Esophagus (tissue), 2 donors: ENCODE measurements at regions not wholly inside any gene's neighbourhood (a gene's known extent, or its start where the extent isn't known, plus 50 kb on each side); places are given as distances from the start of the nearest gene placed in this dataset.

Source experiments
- H3K27ac ChIP-seq, 2 donors: one replicate each; pipeline ENCODE4 v1.5.1; 2013; ENCODE audit warnings: low read depth in 2 of 2, mild to moderate bottlenecking in 2 of 2, inconsistent platforms in 1 of 2, low read length in 1 of 2, moderate library complexity in 1 of 2
- H3K27me3 ChIP-seq, 2 donors: one replicate each; pipeline ENCODE4 v1.6.1; 2013; ENCODE audit warnings: low read length in 2 of 2, control low read depth in 1 of 2, mild to moderate bottlenecking in 1 of 2; ENCODE audit not compliant: insufficient read depth in 2 of 2, control insufficient read depth in 1 of 2
- H3K36me3 ChIP-seq, 2 donors: one replicate each; pipeline ENCODE4 v1.6.1; 2013; ENCODE audit warnings: low read length in 1 of 2; ENCODE audit not compliant: control insufficient read depth in 2 of 2, insufficient read depth in 2 of 2
- H3K4me1 ChIP-seq, 2 donors: one replicate each; pipeline ENCODE4 v1.6.1; 2013; ENCODE audit warnings: low read length in 1 of 2; ENCODE audit not compliant: control insufficient read depth in 2 of 2, insufficient read depth in 2 of 2
- H3K4me3 ChIP-seq, 2 donors: one replicate each; pipeline ENCODE4 v1.5.1; 2013; ENCODE audit warnings: low read length in 2 of 2, mild to moderate bottlenecking in 2 of 2, low read depth in 1 of 2, moderate library complexity in 1 of 2
- H3K9me3 ChIP-seq, 2 donors: one replicate each; pipeline ENCODE4 v1.6.1; 2013; ENCODE audit warnings: mild to moderate bottlenecking in 2 of 2, low read depth in 1 of 2, low read length in 1 of 2, moderate library complexity in 1 of 2; ENCODE audit not compliant: control insufficient read depth in 2 of 2, insufficient read depth in 1 of 2
- WGBS, 2 donors: extraction: QIAGEN DNeasy Blood & Tissue Kit; methylation state at CpG; one replicate each; pipeline ENCODE4 v1.1.7; 2013; 5-methylcytosine and 5-hydroxymethylcytosine counted together
- donor health status: healthy with polysubstance abuse.
- donor health status: Bipolar disorder and iron deficiency.

- Histone ChIP-seq H3K4me1 (peaks cover 2 to 10% of the 10 kb centered on the region in 2 donors), H3K4me3 (no peak overlapping the region), H3K36me3 (no peaks in the 10 kb centered on the region), H3K27ac (no peak overlapping the region), H3K9me3 (no peaks in the 10 kb centered on the region), H3K27me3 (no peaks in the 10 kb centered on the region)
- 82 to 87% methylated on average over 4 of the region's 4 CpGs for WGBS, 2 donors
These were observed 185.2 kb downstream of the ZFP36L2 start for GRCh38 chr2:43041173-43041591.

GRCh38 chr2:43040084-43040854 is 186.1 kb downstream of the ZFP36L2 start:
- Histone ChIP-seq H3K4me1 (peaks cover 2 to 10% of the 10 kb centered on the region in 2 donors), H3K4me3 (no peak overlapping the region), H3K9me3 (no peaks in the 10 kb centered on the region), H3K36me3 (no peaks in the 10 kb centered on the region), H3K27me3 (no peaks in the 10 kb centered on the region), H3K27ac (no peak overlapping the region)
- WGBS, 2 donors: 71 to 75% methylated on average over 10 of the region's 10 CpGs

GRCh38 chr2:43039376-43040080 is 186.9 kb downstream of the ZFP36L2 start:
- 56 to 62% methylated on average over 21 of the region's 21 CpGs for WGBS, 2 donors
- Histone ChIP-seq H3K4me3 (no peak overlapping the region), H3K36me3 (no peaks in the 10 kb centered on the region), H3K9me3 (no peaks in the 10 kb centered on the region), H3K27me3 (no peaks in the 10 kb centered on the region), H3K27ac (no peak overlapping the region), H3K4me1 (peaks cover 2 to 10% of the 10 kb centered on the region in 2 donors)

GRCh38 chr2:43038696-43039094 is 187.7 kb downstream of the ZFP36L2 start:
- 91 to 93% methylated on average over 12 of the region's 12 CpGs for WGBS, 2 donors
- no peak overlapping the region for H3K27ac ChIP-seq
- H3K9me3 ChIP-seq: no peaks in the 10 kb centered on the region
- no peaks in the 10 kb centered on the region for H3K27me3 ChIP-seq
- H3K4me3 ChIP-seq: no peak overlapping the region
- H3K4me1 ChIP-seq: peaks cover 2 to 10% of the 10 kb centered on the region in 2 donors
- no peaks in the 10 kb centered on the region for H3K36me3 ChIP-seq

- H3K4me1 ChIP-seq: peaks cover 2 to 12% of the 10 kb centered on the region in 2 donors
- no peak overlapping the region for H3K4me3 ChIP-seq
- no peaks in the 10 kb centered on the region for H3K27me3 ChIP-seq
- 53 to 55% methylated on average over 9 of the region's 9 CpGs for WGBS, 2 donors
- H3K36me3 ChIP-seq: no peaks in the 10 kb centered on the region
- H3K9me3 ChIP-seq: no peaks in the 10 kb centered on the region
- no peak overlapping the region for H3K27ac ChIP-seq
These were observed 188.2 kb downstream of the ZFP36L2 start for GRCh38 chr2:43038034-43038695.

GRCh38 chr2:43035922-43036321 is 190.5 kb downstream of the ZFP36L2 start:
- no peak overlapping the region for H3K4me3 ChIP-seq
- no peaks in the 10 kb centered on the region for H3K27me3 ChIP-seq
- H3K4me1 ChIP-seq: peaks cover 2 to 15% of the 10 kb centered on the region in 2 donors
- H3K36me3 ChIP-seq: no peaks in the 10 kb centered on the region
- H3K27ac ChIP-seq: no peak overlapping the region
- H3K9me3 ChIP-seq: no peaks in the 10 kb centered on the region
- WGBS, 2 donors: 93 to 96% methylated on average over 4 of the region's 4 CpGs

- Histone ChIP-seq H3K4me1 (peaks cover 0 to 15% of the 10 kb centered on the region in 2 donors), H3K4me3 (no peak overlapping the region)
These were observed 191.5 kb downstream of the ZFP36L2 start for GRCh38 chr2:43034921-43035320.

GRCh38 chr2:43034242-43034619 is 192.2 kb downstream of the ZFP36L2 start:
- Histone ChIP-seq H3K27ac (no peak overlapping the region), H3K4me1 (peaks cover 0 to 14% of the 10 kb centered on the region in 2 donors), H3K27me3 (no peaks in the 10 kb centered on the region), H3K4me3 (no peak overlapping the region), H3K36me3 (no peaks in the 10 kb centered on the region), H3K9me3 (no peaks in the 10 kb centered on the region)
- WGBS, 2 donors: 90 to 94% methylated on average over 2 of the region's 2 CpGs

More at GRCh38 chr2:43034921-43035320, 191.5 kb downstream of the ZFP36L2 start:
- H3K27me3 ChIP-seq: no peaks in the 10 kb centered on the region
- no peaks in the 10 kb centered on the region for H3K36me3 ChIP-seq
- no peak overlapping the region for H3K27ac ChIP-seq
- 92 to 95% methylated on average over 7 of the region's 7 CpGs for WGBS, 2 donors
- no peaks in the 10 kb centered on the region for H3K9me3 ChIP-seq

GRCh38 chr2:43033466-43034241 is 192.8 kb downstream of the ZFP36L2 start:
- Histone ChIP-seq H3K9me3 (no peaks in the 10 kb centered on the region), H3K4me1 (peaks cover 0 to 12% of the 10 kb centered on the region in 2 donors), H3K4me3 (no peak overlapping the region), H3K27ac (no peak overlapping the region), H3K36me3 (no peaks in the 10 kb centered on the region), H3K27me3 (no peaks in the 10 kb centered on the region)
- 91 to 93% methylated on average over 13 of the region's 13 CpGs for WGBS, 2 donors
